Endothelial cell of umbilical vein (primary cell): ENCODE measurements at regions not wholly inside any gene's neighbourhood (a gene's known extent, or its start where the extent isn't known, plus 50 kb on each side); places are given as distances from the start of the nearest gene placed in this dataset.

Experiments
- BruUV-seq: library from RNA; stranded (reverse); fragments of 400-500 nt; replicated peaks from 2 replicates; lab custom pipeline; 2021; lab: Mats Ljungman, UMichigan
- CTCF ChIA-PET: fragments of 300-600, 350-600 bp; sonication (Branson Sonifier 250); formaldehyde crosslinking; loops from one replicate; lab custom pipeline; 2021; ENCODE audit warnings: antibody characterized with exemption, inconsistent platforms; lab: Charles Lee
- POLR2A ChIA-PET: fragments of 300-600, 350-600 bp; sonication (Branson Sonifier 250); formaldehyde crosslinking; loops from one replicate; lab custom pipeline; 2021; ENCODE audit warnings: antibody characterized with exemption, inconsistent platforms; lab: Charles Lee
- DNase-seq: peaks from one replicate; pipeline ENCODE4 v3.0.0-alpha.2; 2011; ENCODE audit warnings: low read depth, low spot score
- FAIRE-seq: peaks from 2 replicates; lab custom pipeline; 2011; peaks lifted over from hg19 to GRCh38; lab: Jason Lieb, UNC
- H2AFZ ChIP-seq: 2 replicates; pipeline ENCODE4 v1.6.0; 2012; ENCODE audit warnings: low read depth, low read length, control low read depth, inconsistent platforms
- H3K27ac ChIP-seq: 2 replicates; pipeline ENCODE4 v1.5.1; 2011; ENCODE audit warnings: low read depth, mild to moderate bottlenecking, control low read depth, low read length, moderate library complexity; ENCODE audit not compliant: insufficient read depth
- H3K27me3 ChIP-seq, 2 experiments: 2 replicates each; pipeline versions ENCODE4 v1.6.0 to v1.6.1; 2011; ENCODE audit warnings: low read length in 2 of 2, mixed read lengths in 1 of 2; ENCODE audit not compliant: control insufficient read depth in 2 of 2, insufficient read depth in 2 of 2
- H3K36me3 ChIP-seq, 2 experiments: 2 replicates in 1 of 2; 3 replicates in 1 of 2; pipeline ENCODE4 v1.5.1; 2011; ENCODE audit warnings: low read length in 2 of 2, mild to moderate bottlenecking in 1 of 2, moderate library complexity in 1 of 2; ENCODE audit not compliant: control insufficient read depth in 2 of 2, insufficient read depth in 2 of 2; ENCODE audit errors: extremely low read depth in 1 of 2
- H3K4me1 ChIP-seq: 3 replicates; pipeline ENCODE4 v1.5.1; 2011; ENCODE audit warnings: mild to moderate bottlenecking, low read length; ENCODE audit not compliant: control insufficient read depth, insufficient read depth; ENCODE audit errors: extremely low read depth
- H3K4me2 ChIP-seq: 2 replicates; pipeline ENCODE4 v1.6.1; 2011; ENCODE audit warnings: low read length, control low read depth, mixed read lengths; ENCODE audit not compliant: insufficient read depth
- H3K4me3 ChIP-seq, 3 experiments: fragments of 200-600 bp in 1 of 3; sonication (generic), shearing (Covaris generic) in 1 of 3; replicated peaks in 1 of 3; 2 replicates each; pipeline ENCODE4 v1.5.1; 2011 to 2016; ENCODE audit warnings: control low read depth in 3 of 3, low read length in 3 of 3, mild to moderate bottlenecking in 2 of 3, inconsistent platforms in 1 of 3, low read depth in 1 of 3, moderate library complexity in 1 of 3; ENCODE audit not compliant: insufficient read depth in 1 of 3
- H3K79me2 ChIP-seq: 2 replicates; pipeline ENCODE4 v1.6.0; 2012; ENCODE audit warnings: low read length, inconsistent platforms; ENCODE audit not compliant: control insufficient read depth, insufficient read depth
- H3K9ac ChIP-seq: replicated peaks from 2 replicates; pipeline ENCODE3; 2011; ENCODE audit warnings: low read length, control low read depth; ENCODE audit not compliant: insufficient read depth; ENCODE audit errors: extremely low read depth
- H3K9me1 ChIP-seq: replicated peaks from 3 replicates; pipeline ENCODE4 v1.6.0; 2011; ENCODE audit warnings: mild to moderate bottlenecking, low read length; ENCODE audit not compliant: control insufficient read depth, insufficient read depth; ENCODE audit errors: extremely low read depth
- H3K9me3 ChIP-seq: replicated peaks from 2 replicates; pipeline ENCODE4 v1.5.1; 2012; ENCODE audit warnings: low read length, inconsistent platforms; ENCODE audit not compliant: control insufficient read depth, insufficient read depth
- H4K20me1 ChIP-seq: replicated peaks from 2 replicates; pipeline ENCODE3; 2011; ENCODE audit warnings: mild to moderate bottlenecking, low read length; ENCODE audit not compliant: control insufficient read depth, insufficient read depth; ENCODE audit errors: extremely low read depth
- CTCF ChIP-seq, 2 donors: IDR thresholded peaks; 1 replicate in 1 of 2; 2 replicates in 1 of 2; pipeline ENCODE4 v1.5.1; 2011; ENCODE audit warnings: low read length in 2 of 2, mild to moderate bottlenecking in 2 of 2, moderate library complexity in 2 of 2, control low read depth in 1 of 2, inconsistent platforms in 1 of 2, low read depth in 1 of 2; ENCODE audit not compliant: insufficient read depth in 1 of 2; ENCODE audit errors: extremely low read depth in 1 of 2
- EZH2 ChIP-seq: IDR thresholded peaks from 2 replicates; pipeline ENCODE4 v1.6.1; 2012; ENCODE audit warnings: borderline replicate concordance, low read depth, mild to moderate bottlenecking, moderate library complexity, low read length, inconsistent platforms; ENCODE audit not compliant: severe bottlenecking
- FOS ChIP-seq: IDR thresholded peaks from 2 replicates; pipeline ENCODE4 v1.6.1; 2011; ENCODE audit warnings: mild to moderate bottlenecking, low read length, moderate library complexity, borderline replicate concordance; ENCODE audit not compliant: insufficient read depth
- GATA2 ChIP-seq: IDR thresholded peaks from 2 replicates; pipeline ENCODE4 v1.7.0; 2011; ENCODE audit warnings: low read depth, mild to moderate bottlenecking, moderate library complexity, mixed read lengths, low read length; ENCODE audit not compliant: insufficient read length, insufficient read depth
- JUN ChIP-seq: IDR thresholded peaks from 2 replicates; pipeline ENCODE4 v1.6.1; 2011; ENCODE audit warnings: borderline replicate concordance, low read depth; ENCODE audit not compliant: insufficient read length, insufficient read depth
- MAX ChIP-seq: IDR thresholded peaks from 2 replicates; pipeline ENCODE4 v1.6.1; 2011; ENCODE audit not compliant: insufficient read depth, insufficient read length
- MYC ChIP-seq: IDR thresholded peaks from one replicate; pipeline ENCODE4 v1.6.1; 2011; ENCODE audit warnings: mild to moderate bottlenecking, low read depth, low read length
- POLR2A ChIP-seq: IDR thresholded peaks from 2 replicates; pipeline ENCODE4 v1.6.1; 2012; ENCODE audit warnings: low read depth, mild to moderate bottlenecking, control low read depth, low read length
- POLR2AphosphoS5 ChIP-seq: IDR thresholded peaks from 2 replicates; pipeline ENCODE4 v1.6.1; 2012; ENCODE audit warnings: low read depth, mild to moderate bottlenecking, control low read depth, low read length, moderate library complexity; ENCODE audit not compliant: insufficient read depth
- dilution Hi-C: fragments of 300-500 bp; cut with MboI; formaldehyde crosslinking; loops from one replicate; pipeline ENCODE4 v1.15.0; 2019; ENCODE audit warnings: low sequenced_read_pairs; ENCODE audit not compliant: extremely low pct_ligation_motif_present
- intact Hi-C: fragments of 100-400 bp; cut with micrococcal nuclease; formaldehyde crosslinking; loops from one replicate; pipeline ENCODE4 v1.10.0; 2022

- POLR2A ChIA-PET = no interaction called here
- no peaks in the 10 kb centered on the region for H3K9me1 ChIP-seq
- no peak overlapping the region for H3K9ac ChIP-seq
- H3K4me1 ChIP-seq = no peaks in the 10 kb centered on the region
- TF ChIP-seq GATA2 (no peak), POLR2AphosphoS5 (no peak), FOS (no peak), POLR2A (no peak), CTCF (IDR thresholded peaks at IDR 0.05; ENCODE audit: extremely low read depth in 1 of 2, insufficient read depth in 1 of 2, low read depth in 1 of 2, low read length in 2 of 2) (no peak), MAX (no peak), MYC (no peak), EZH2 (no peak), JUN (no peak)
- no peaks in the 10 kb centered on the region for H3K79me2 ChIP-seq
- BruUV-seq = no TSS peak
- dilution Hi-C loops = no loop called here
- H3K4me2 ChIP-seq = no peak overlapping the region
- H3K36me3 ChIP-seq = no peaks in the 10 kb centered on the region
- H3K4me3 ChIP-seq = no peak overlapping the region
- intact Hi-C loops = no loop called here
- CTCF ChIA-PET = interaction anchor here (1.2 kb wide), 1 partner anchor 33 kb away, joined by 3 read pairs; no protein-coding TSS in a partner anchor
- no peak overlapping the region for H3K27ac ChIP-seq
- FAIRE-seq = no peak
- no peaks in the 10 kb centered on the region for H3K27me3 ChIP-seq
- no peak for DNase-seq
- H4K20me1 ChIP-seq = no peaks in the 10 kb centered on the region
- H2AFZ ChIP-seq = no peak overlapping the region
- no peaks in the 10 kb centered on the region for H3K9me3 ChIP-seq
Measured at GRCh38 chr1:182278144-182279054, 113.2 kb downstream of the GLUL start.
